Subcutaneous abdominal adipose tissue (tissue), 5 donors: ENCODE measurements at regions not wholly inside any gene's neighbourhood (a gene's known extent, or its start where the extent isn't known, plus 50 kb on each side); places are given as distances from the start of the nearest gene placed in this dataset.

Experiments
- H3K27ac ChIP-seq: one replicate; pipeline ENCODE4 v1.7.0; 2013; ENCODE audit warnings: low read depth, mild to moderate bottlenecking, inconsistent platforms, low read length, moderate library complexity
- H3K27me3 ChIP-seq, 5 donors: one replicate each; pipeline ENCODE4 v1.7.0; 2013; ENCODE audit warnings: low read length in 5 of 5, inconsistent platforms in 1 of 5; ENCODE audit not compliant: control insufficient read depth in 5 of 5, insufficient read depth in 4 of 5
- H3K36me3 ChIP-seq, 5 donors: one replicate each; pipeline ENCODE4 v1.7.0; 2013; ENCODE audit warnings: low read length in 5 of 5; ENCODE audit not compliant: control insufficient read depth in 5 of 5, insufficient read depth in 5 of 5
- H3K4me1 ChIP-seq, 5 donors: one replicate each; pipeline ENCODE4 v1.7.0; 2013; ENCODE audit warnings: low read length in 5 of 5, mild to moderate bottlenecking in 3 of 5, moderate library complexity in 1 of 5; ENCODE audit not compliant: control insufficient read depth in 5 of 5, insufficient read depth in 5 of 5
- H3K4me3 ChIP-seq, 5 donors: one replicate each; pipeline ENCODE4 v1.7.0; 2013; ENCODE audit warnings: low read length in 5 of 5, low read depth in 1 of 5
- H3K9ac ChIP-seq, 5 donors: one replicate each; pipeline ENCODE4 v1.7.0; 2013; ENCODE audit warnings: low read length in 5 of 5, mild to moderate bottlenecking in 4 of 5, moderate library complexity in 3 of 5
- H3K9me3 ChIP-seq, 5 donors: one replicate each; pipeline ENCODE4 v1.7.0; 2013; ENCODE audit warnings: low read length in 5 of 5; ENCODE audit not compliant: control insufficient read depth in 5 of 5
- donor health status: healthy.
- donor health status: healthy.
- donor health status: healthy.
- donor health status: healthy.
- donor health status: healthy.

DNA sequence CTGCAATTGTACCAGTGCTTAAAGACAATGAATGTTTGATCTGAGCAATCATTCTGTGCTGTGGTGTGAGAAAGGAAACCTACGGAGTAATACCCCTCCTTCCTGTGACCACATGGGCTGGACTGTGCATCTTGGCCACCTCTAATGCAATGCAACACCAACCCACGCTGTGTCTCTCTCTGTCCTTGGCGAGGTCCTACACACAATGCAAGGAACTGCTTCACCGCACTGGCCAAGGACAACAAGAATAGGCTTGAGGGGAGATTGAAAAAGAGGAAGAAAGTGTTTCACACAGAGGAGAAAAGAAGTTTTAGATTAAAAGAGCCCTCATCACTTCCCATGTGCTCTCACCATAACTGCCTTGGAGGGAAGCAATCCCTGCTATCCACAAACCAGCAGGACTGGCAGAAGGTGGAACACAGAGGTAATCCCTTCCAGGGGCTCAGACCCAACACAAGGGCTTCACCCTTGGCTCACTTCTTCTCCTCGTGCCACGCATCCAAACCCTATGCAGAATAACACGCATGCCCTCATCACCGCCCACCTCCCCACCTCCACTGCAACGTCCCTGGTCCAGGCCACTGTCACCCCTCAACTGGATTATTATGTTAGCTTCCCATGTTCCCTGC is 112.5 kb upstream of the ERG start:
- H3K36me3 ChIP-seq, result no peaks in the 10 kb centered on the region
- no peak overlapping the region for H3K4me3 ChIP-seq
- no peak overlapping the region for H3K27ac ChIP-seq
- H3K9me3 ChIP-seq, result no peaks in the 10 kb centered on the region
- no peaks in the 10 kb centered on the region for H3K4me1 ChIP-seq
- H3K27me3 ChIP-seq, result peaks cover 0 to 9% (median 0%) of the 10 kb centered on the region in 5 donors
- no peak overlapping the region for H3K9ac ChIP-seq

GRCh38 chr21:38611277-38611676 is 113.0 kb upstream of the ERG start:
- Histone ChIP-seq H3K4me1 (no peaks in the 10 kb centered on the region), H3K4me3 (no peak overlapping the region), H3K27ac (no peak overlapping the region)

DNA sequence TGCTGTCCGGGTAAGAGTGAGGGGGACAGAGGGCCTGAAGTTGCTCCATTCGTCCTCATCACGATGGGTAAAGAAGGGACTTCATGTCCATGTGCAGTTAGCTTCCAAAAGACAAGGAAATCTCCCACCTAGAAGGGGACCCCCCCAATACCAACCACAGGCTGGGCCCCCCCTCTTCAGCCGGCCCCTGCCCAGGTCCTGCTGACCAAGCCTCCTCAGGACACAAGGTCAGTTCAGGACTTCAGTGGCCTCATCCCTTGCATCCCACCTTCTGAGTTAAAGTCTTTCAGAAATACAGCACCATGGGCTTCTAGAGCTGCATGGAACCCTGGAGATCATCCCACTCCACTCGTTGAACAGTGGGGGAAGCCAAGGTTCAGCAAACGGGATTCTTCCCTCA is 115.4 kb upstream of the ERG start:
- no peak overlapping the region for H3K27ac ChIP-seq
- H3K9ac ChIP-seq, result no peak overlapping the region
- no peaks in the 10 kb centered on the region for H3K9me3 ChIP-seq
- H3K4me3 ChIP-seq, result no peak overlapping the region
- no peaks in the 10 kb centered on the region for H3K4me1 ChIP-seq
- H3K27me3 ChIP-seq, result peaks cover 0 to 8% (median 0%) of the 10 kb centered on the region in 5 donors
- H3K36me3 ChIP-seq, result no peaks in the 10 kb centered on the region

More at GRCh38 chr21:38611277-38611676, 113.0 kb upstream of the ERG start:
- no peak overlapping the region for H3K9ac ChIP-seq
- H3K9me3 ChIP-seq, result no peaks in the 10 kb centered on the region
- H3K36me3 ChIP-seq, result no peaks in the 10 kb centered on the region
- H3K27me3 ChIP-seq, result peaks cover 0 to 8% (median 0%) of the 10 kb centered on the region in 5 donors

GRCh38 chr21:38614558-38614957 is 116.3 kb upstream of the ERG start:
- H3K27ac ChIP-seq, result no peak overlapping the region
- H3K4me3 ChIP-seq, result no peak overlapping the region
- no peaks in the 10 kb centered on the region for H3K9me3 ChIP-seq
- H3K27me3 ChIP-seq, result peaks cover 0 to 8% (median 0%) of the 10 kb centered on the region in 5 donors
- no peaks in the 10 kb centered on the region for H3K4me1 ChIP-seq
- H3K9ac ChIP-seq, result no peak overlapping the region
- no peaks in the 10 kb centered on the region for H3K36me3 ChIP-seq

DNA sequence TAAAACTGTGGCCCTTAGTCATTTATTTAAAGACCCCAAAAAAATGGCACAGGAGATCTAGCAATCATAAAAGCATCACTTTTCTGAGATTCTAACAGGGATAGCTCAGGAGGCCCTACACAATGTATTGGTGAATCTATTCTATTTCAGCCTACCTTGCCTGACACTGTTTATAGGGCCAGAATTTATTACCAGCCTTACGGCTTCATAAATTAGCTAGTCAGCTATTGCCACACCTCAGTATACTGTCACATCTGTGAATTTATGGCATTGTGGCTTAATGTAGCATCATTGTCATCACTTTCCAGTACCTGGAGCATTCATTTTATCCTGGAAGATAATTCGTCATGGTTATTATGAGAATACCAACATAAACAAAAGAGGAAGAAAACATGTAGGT is 121.2 kb upstream of the ERG start:
- no peaks in the 10 kb centered on the region for H3K36me3 ChIP-seq
- peaks cover 0 to 2% (median 0%) of the 10 kb centered on the region in 5 donors for H3K4me1 ChIP-seq
- H3K9me3 ChIP-seq, result no peaks in the 10 kb centered on the region
- no peak overlapping the region for H3K4me3 ChIP-seq
- no peak overlapping the region for H3K9ac ChIP-seq
- no peak overlapping the region for H3K27ac ChIP-seq
- H3K27me3 ChIP-seq, result no peaks in the 10 kb centered on the region

DNA sequence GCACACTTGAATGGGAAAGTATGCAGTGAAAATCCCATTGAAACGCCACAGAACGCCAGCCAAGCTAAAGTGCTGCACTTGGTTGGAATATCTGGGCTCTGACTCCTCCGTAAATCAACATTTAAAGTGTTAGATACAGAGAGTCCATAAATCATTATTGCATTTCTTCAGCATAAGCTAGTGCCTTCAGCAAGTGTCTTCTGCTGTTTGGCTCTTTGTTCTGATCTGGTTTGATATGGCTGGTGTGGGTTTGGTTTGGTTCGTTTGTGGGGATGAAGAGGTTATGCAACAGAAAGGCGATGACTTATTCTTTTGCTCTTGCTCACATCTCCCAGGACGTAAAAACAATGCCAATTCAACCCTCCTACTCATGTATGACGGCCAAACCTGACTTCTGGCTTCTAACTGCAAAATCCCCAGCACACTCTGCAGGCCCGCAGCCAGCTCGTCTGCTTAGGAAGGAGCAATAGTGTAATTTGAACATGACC is 121.8 kb upstream of the ERG start:
- Histone ChIP-seq H3K9ac (no peak overlapping the region), H3K4me1 (peaks cover 0 to 2% (median 0%) of the 10 kb centered on the region in 5 donors), H3K4me3 (no peak overlapping the region), H3K27me3 (no peaks in the 10 kb centered on the region), H3K9me3 (no peaks in the 10 kb centered on the region), H3K27ac (no peak overlapping the region), H3K36me3 (no peaks in the 10 kb centered on the region)

- Histone ChIP-seq H3K4me3 (no peak overlapping the region), H3K4me1 (peaks cover 0 to 2% (median 0%) of the 10 kb centered on the region in 5 donors), H3K27ac (no peak overlapping the region), H3K27me3 (no peaks in the 10 kb centered on the region), H3K36me3 (no peaks in the 10 kb centered on the region), H3K9ac (no peak overlapping the region), H3K9me3 (no peaks in the 10 kb centered on the region)
These were observed 122.9 kb upstream of the ERG start for GRCh38 chr21:38621132-38621531.

GRCh38 chr21:38622081-38622826 is 124.0 kb upstream of the ERG start:
- H3K4me1 ChIP-seq, result peaks cover 0 to 2% (median 0%) of the 10 kb centered on the region in 5 donors
- no peaks in the 10 kb centered on the region for H3K36me3 ChIP-seq
- no peak overlapping the region for H3K9ac ChIP-seq
- no peak overlapping the region for H3K4me3 ChIP-seq
- H3K27ac ChIP-seq, result no peak overlapping the region
- H3K9me3 ChIP-seq, result no peaks in the 10 kb centered on the region
- no peaks in the 10 kb centered on the region for H3K27me3 ChIP-seq

DNA sequence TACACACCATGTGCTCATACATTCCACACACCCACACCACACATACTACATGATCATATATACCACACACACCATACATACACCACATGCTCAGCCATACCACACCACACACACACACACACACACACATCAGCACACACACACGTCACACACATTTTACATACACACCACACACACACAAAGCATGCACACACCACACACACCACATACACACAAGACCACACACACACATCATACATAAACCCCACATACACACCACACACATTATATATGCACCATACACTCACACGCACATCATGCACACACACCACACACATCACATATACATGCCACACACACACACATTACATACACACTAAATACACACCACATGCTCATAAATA is 124.5 kb upstream of the ERG start:
- Histone ChIP-seq H3K9me3 (no peaks in the 10 kb centered on the region), H3K4me1 (peaks cover 0 to 2% (median 0%) of the 10 kb centered on the region in 5 donors), H3K27me3 (no peaks in the 10 kb centered on the region), H3K27ac (no peak overlapping the region), H3K9ac (no peak overlapping the region), H3K4me3 (no peak overlapping the region), H3K36me3 (no peaks in the 10 kb centered on the region)

- no peaks in the 10 kb centered on the region for H3K9me3 ChIP-seq
- H3K36me3 ChIP-seq, result no peaks in the 10 kb centered on the region
- H3K4me3 ChIP-seq, result no peak overlapping the region
- no peak overlapping the region for H3K9ac ChIP-seq
- peaks cover 0 to 3% (median 0%) of the 10 kb centered on the region in 5 donors for H3K27me3 ChIP-seq
- H3K4me1 ChIP-seq, result peaks cover 0 to 2% (median 0%) of the 10 kb centered on the region in 5 donors
- H3K27ac ChIP-seq, result no peak overlapping the region
These were observed 125.3 kb upstream of the ERG start for GRCh38 chr21:38623552-38623951.
